HG02798 (cell line): ENCODE measurements at regions not wholly inside any gene's neighbourhood (a gene's known extent, or its start where the extent isn't known, plus 50 kb on each side); places are given as distances from the start of the nearest gene placed in this dataset.
A peak's percentile ranks its signal among the peaks of the same experiment; 100 is the strongest.

Experiments
- ATAC-seq: cut with Tn5 transposase; IDR thresholded peaks from one replicate; pipeline ENCODE4 v1.9.1; 2021; ENCODE audit warnings: mild to moderate bottlenecking; ENCODE audit not compliant: unreplicated experiment, poor library complexity

DNA sequence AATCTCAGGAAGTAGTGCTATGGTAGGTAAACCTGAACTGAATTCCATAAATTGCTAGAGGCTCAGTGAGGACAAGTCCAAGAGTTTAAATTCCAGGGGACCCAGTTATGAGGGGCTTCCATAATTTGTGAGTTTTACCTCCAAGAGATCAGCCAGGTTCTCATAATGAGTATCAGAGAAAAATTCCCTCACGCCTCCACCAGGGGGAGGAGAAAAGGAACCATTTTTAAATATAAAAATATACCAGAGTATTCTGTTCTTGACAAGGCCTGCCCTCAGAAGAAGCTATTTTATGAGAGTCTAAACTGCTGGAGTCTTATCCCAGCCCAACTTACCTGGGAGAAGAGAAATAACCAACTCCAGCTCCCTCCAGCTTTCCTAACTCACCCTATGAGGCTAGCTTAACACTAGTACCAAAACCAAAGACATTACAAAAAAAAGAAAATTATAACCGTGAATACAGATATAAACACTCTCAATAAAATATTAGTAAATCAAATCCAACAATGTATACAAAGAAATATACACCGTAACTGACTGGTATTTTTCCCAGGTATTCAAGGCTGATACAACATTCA, 158.7 kb downstream of the TFAP2A start:
- ATAC-seq: peak; percentile 54

GRCh38 chr6:10250655-10251220, 164.1 kb downstream of the TFAP2A start:
- no peak for ATAC-seq

- ATAC-seq: no peak
These were observed 166.5 kb downstream of the TFAP2A start for GRCh38 chr6:10248378-10248843.

DNA sequence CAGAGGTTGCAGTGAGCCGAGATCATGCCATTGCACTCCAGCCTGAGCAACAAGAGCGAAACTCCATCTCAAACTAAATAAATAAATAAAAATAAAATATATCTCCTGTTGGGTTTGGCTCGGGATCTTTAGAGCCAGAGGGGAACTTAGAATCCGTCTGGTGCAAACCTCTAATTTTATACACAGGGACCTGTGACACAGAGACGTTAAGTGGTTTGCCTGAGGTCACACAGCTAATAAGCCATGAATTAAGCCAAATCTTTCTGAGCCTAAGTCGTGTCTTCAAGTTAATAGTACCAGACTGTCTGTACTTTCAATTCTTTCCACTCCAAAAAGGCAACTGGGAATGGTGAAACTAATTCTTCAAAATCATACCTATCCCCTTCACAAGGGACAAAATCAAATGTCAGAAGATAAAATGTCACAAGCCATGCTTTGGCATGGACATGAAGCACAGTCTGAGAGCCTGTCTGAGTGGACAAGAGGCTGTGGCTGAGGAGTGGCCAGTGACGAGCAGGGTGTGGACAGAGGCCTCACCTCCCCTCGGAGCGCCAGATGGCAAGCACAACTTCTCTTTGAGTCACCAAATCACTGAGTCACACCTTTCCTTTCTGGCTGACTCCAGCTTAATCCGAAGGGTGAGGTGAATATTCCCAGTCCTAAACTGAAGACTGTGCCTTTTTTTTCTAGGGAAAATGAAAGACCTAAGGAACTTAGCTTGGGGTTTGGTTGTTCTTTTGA, 177.4 kb downstream of the TFAP2A start:
- ATAC-seq: no peak

DNA sequence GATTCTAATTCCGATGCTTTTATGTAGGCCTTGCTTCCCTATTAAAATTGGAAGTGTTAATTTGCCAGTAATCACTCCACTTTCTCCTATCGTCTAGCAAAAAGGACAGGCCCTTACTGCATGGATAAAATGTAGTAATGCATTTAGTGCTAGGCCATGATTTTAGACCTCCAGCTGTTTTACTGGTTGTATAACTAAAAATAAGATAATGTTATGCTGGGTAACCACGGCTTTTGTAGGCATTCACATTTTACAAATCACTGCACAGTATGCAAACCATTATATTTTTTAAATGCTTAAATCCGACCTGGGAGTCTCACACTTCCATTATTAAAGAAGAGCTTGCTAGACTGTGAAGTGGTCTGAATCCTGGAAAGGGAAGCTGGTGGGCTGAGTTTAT, 179.5 kb downstream of the TFAP2A start:
- no peak for ATAC-seq

DNA sequence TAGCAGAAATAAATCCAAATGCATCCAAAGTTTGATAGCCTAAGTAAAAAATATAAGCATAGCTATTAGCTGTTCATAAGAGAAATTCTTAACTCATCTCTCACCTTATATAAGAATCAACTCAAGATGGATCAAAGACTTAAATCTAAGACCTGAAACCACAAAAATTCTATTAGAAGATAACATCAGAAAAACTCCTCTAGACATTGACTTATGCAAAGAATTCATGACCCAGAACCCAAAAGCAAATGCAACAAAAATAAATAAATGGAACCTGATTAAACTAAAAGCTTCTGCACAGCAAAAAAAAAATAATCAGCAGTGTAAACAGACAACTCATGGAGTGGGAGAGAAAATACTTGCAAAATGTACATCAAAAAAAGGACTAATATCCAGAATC, 184.3 kb downstream of the TFAP2A start:
- ATAC-seq: no peak

DNA sequence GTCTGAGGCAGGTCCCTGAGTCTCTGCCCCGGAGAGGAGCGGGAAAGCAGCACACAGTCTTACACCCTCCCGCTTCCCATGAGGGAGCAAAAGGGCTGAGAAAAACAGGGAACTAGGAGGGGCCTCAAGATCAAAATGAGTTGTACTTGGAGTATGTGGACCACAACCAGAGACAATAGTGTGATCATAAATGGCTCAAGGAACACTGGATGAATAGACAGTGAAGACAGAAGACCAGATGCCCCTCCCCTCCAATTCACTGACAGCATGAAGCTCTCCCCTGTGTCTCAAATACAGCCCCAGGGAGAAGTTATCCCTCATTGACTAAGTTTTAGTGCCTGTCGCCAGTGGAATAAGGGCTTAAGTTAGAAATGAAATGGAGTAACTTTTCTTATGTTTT, 191.0 kb downstream of the TFAP2A start:
- ATAC-seq: no peak

- no peak for ATAC-seq
These were observed 193.7 kb downstream of the TFAP2A start for GRCh38 chr6:10221178-10221577.

- no peak for ATAC-seq
These were observed 195.4 kb downstream of the TFAP2A start for GRCh38 chr6:10219510-10219909.

GRCh38 chr6:10217111-10217510, 197.8 kb downstream of the TFAP2A start:
- ATAC-seq: no peak

GRCh38 chr6:10215326-10216110, 199.4 kb downstream of the TFAP2A start:
- no peak for ATAC-seq

- no peak for ATAC-seq
These were observed 204.8 kb downstream of the TFAP2A start for GRCh38 chr6:10210052-10210451.

DNA sequence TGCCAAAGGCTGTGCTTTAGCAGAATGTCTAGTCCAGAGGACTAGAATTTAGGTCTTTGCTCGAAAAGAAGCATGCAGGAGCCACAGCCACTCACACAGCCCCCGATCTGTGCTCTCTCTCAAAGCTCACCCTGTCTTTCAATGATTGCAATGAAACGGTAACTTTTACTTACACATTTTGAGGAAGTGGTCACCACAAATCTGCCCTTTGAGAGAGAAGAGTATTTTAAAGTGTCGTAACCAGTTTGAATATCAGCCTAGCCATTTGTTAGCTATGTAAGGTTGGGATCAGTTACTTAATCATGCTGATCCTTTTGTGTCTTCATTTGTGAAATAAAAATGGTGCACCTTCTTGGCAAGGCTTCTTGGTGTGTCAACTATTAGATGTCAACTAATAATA, 209.0 kb downstream of the TFAP2A start:
- no peak for ATAC-seq

DNA sequence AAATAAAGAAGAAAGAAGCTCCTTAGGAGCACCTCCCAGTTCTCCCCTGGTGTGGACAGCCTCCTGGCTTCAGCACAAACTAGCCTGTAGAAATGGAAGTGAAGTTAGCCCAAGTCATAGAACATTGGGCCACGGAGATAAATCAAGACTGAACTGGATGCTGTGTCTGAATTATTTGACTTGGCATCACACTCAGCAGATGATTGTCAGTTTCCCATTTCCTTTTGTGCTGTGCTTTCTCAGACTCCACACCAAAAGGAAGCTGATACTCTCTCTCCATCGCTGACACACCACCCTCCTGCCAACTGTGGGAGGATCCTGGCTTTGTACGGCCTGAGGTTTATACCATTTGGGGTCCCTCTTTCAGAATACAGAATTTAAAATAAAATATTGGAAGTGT, 209.8 kb downstream of the TFAP2A start:
- no peak for ATAC-seq

DNA sequence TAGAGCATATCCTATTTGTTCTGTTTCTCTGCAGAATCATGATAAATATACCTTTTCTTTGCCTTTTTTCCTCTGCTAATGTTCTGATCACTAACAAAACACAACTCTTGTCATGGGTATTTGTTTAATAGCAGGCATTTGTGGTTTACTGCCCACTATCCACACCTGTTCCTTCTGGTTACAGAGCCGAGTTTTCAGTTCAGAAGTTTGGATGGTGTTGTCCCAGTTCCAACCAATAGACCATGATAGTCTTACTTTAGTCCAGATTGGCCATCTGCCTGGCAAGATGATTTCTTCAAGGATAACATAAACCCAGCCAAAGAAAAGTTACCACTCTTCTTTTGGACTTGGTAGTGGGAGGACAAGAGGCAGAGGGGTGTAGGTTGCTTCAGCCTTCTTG, 211.2 kb downstream of the TFAP2A start:
- no peak for ATAC-seq

- ATAC-seq: no peak
These were observed 212.3 kb downstream of the TFAP2A start for GRCh38 chr6:10202581-10202980.

DNA sequence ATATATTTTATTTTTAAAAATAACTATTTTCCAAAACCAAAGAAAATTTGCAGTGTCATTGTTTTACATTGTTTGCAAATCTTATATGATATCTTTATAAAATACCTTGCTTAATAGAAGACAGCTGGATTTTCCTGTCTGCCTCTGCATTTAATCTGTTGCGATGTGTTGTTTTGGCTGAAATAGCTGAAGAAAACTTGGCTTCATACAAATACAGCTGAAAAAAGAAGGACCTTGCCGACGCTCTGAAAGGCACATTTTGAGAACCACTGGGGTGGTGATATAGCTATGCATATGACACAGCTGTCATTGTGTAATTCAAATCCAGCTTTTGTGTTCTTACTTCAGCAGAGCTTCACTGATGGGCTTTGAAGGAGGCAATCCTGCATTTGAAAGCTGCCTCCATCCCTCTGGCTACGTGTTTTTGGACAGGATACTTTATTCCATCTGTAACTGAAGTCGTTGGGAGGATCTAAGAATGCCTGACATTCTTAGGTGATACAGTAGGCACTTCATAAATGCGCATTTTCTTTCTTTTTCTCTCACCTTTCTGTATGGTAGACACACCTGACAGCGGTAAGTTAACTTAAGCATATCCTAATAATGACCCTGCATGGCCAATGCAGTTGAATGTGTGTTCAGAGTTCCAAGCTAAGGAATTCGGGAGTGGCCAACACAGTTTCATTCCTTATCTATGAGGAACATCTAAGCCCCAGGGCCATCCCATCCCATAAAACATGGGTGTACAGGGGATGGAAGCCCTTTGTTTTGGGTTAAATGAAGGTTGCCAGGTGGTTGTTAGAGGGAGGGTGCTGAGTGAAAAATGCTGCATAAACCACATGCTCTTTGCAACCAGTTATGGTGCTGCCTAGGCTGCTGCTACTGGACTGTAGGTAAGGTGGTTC, 213.0 kb downstream of the TFAP2A start:
- ATAC-seq: no peak

DNA sequence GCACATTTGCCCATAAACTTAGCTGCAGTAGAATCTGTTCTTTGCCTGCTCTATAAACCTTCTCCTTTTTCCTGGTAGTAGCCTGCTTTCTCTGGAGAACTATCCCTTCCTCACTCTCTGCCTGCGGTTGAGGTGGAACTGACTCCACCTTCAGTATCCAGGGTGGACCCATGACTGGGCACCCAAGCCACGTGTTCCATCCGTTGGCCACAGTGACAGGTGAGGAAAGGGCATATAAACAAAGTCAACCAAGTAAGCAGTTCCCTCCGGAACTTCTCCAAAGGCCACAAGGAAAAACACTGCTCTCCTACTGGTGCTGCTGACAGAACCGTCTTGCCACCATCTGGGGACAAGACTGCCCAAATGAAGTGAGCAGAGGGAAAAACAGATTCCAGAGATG, 218.8 kb downstream of the TFAP2A start:
- ATAC-seq: no peak

DNA sequence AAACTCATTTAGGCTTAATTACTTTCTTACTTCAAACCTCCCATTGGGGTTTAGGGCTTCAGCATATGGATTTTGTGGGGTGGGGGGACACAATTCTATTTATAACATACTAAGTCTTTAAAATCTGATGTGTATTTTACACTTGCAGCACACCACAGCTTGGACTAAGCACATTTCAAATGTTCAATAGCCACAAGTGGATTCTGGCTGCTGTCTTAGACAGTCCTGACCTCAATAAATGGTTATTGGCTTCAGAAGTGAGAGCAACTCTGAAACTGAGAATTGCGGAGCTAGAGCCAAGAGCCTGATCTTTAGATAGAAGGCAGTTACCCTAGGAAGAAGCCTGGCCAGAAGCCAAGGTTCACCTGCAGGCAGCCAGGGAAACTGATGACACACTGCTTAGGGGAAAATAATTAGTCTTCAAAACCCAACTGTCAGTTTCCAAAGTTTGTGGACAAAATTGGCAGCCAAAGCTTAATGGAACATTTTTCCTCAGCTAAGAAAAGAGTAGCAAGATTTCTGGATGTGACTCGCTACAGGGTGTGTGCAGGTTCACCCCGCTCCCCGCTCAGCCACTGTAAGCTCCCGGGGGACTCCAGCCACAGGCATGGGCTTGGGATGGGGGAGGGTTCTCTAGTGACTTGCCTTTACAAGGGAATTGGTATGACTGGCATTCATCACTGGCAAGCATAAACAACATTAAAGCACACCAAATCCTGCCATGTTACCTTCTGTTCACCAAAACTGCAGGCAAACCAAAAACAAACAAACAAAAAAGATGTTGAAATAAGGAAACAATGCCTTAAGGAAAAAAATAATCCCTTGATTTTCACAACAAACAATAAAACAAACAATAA, 219.8 kb downstream of the TFAP2A start:
- ATAC-seq: no peak
